Endothelial cell of umbilical vein (primary cell): ENCODE measurements at regions not wholly inside any gene's neighbourhood (a gene's known extent, or its start where the extent isn't known, plus 50 kb on each side); places are given as distances from the start of the nearest gene placed in this dataset.

ENCODE experiments used
- BruUV-seq: library from RNA; stranded (reverse); fragments of 400-500 nt; replicated peaks from 2 replicates; lab custom pipeline; 2021; lab: Mats Ljungman, UMichigan
- CTCF ChIA-PET: fragments of 300-600, 350-600 bp; sonication (Branson Sonifier 250); formaldehyde crosslinking; loops from one replicate; lab custom pipeline; 2021; ENCODE audit warnings: antibody characterized with exemption, inconsistent platforms; lab: Charles Lee
- POLR2A ChIA-PET: fragments of 300-600, 350-600 bp; sonication (Branson Sonifier 250); formaldehyde crosslinking; loops from one replicate; lab custom pipeline; 2021; ENCODE audit warnings: antibody characterized with exemption, inconsistent platforms; lab: Charles Lee
- DNase-seq: peaks from one replicate; pipeline ENCODE4 v3.0.0-alpha.2; 2011; ENCODE audit warnings: low read depth, low spot score
- FAIRE-seq: peaks from 2 replicates; lab custom pipeline; 2011; peaks lifted over from hg19 to GRCh38; lab: Jason Lieb, UNC
- H2AFZ ChIP-seq: 2 replicates; pipeline ENCODE4 v1.6.0; 2012; ENCODE audit warnings: low read depth, low read length, control low read depth, inconsistent platforms
- H3K27ac ChIP-seq: 2 replicates; pipeline ENCODE4 v1.5.1; 2011; ENCODE audit warnings: low read depth, mild to moderate bottlenecking, control low read depth, low read length, moderate library complexity; ENCODE audit not compliant: insufficient read depth
- H3K27me3 ChIP-seq, 2 experiments: 2 replicates each; pipeline versions ENCODE4 v1.6.0 to v1.6.1; 2011; ENCODE audit warnings: low read length in 2 of 2, mixed read lengths in 1 of 2; ENCODE audit not compliant: control insufficient read depth in 2 of 2, insufficient read depth in 2 of 2
- H3K36me3 ChIP-seq, 2 experiments: 2 replicates in 1 of 2; 3 replicates in 1 of 2; pipeline ENCODE4 v1.5.1; 2011; ENCODE audit warnings: low read length in 2 of 2, mild to moderate bottlenecking in 1 of 2, moderate library complexity in 1 of 2; ENCODE audit not compliant: control insufficient read depth in 2 of 2, insufficient read depth in 2 of 2; ENCODE audit errors: extremely low read depth in 1 of 2
- H3K4me1 ChIP-seq: 3 replicates; pipeline ENCODE4 v1.5.1; 2011; ENCODE audit warnings: mild to moderate bottlenecking, low read length; ENCODE audit not compliant: control insufficient read depth, insufficient read depth; ENCODE audit errors: extremely low read depth
- H3K4me2 ChIP-seq: 2 replicates; pipeline ENCODE4 v1.6.1; 2011; ENCODE audit warnings: low read length, control low read depth, mixed read lengths; ENCODE audit not compliant: insufficient read depth
- H3K4me3 ChIP-seq, 3 experiments: fragments of 200-600 bp in 1 of 3; sonication (generic), shearing (Covaris generic) in 1 of 3; replicated peaks in 1 of 3; 2 replicates each; pipeline ENCODE4 v1.5.1; 2011 to 2016; ENCODE audit warnings: control low read depth in 3 of 3, low read length in 3 of 3, mild to moderate bottlenecking in 2 of 3, inconsistent platforms in 1 of 3, low read depth in 1 of 3, moderate library complexity in 1 of 3; ENCODE audit not compliant: insufficient read depth in 1 of 3
- H3K79me2 ChIP-seq: 2 replicates; pipeline ENCODE4 v1.6.0; 2012; ENCODE audit warnings: low read length, inconsistent platforms; ENCODE audit not compliant: control insufficient read depth, insufficient read depth
- H3K9ac ChIP-seq: replicated peaks from 2 replicates; pipeline ENCODE3; 2011; ENCODE audit warnings: low read length, control low read depth; ENCODE audit not compliant: insufficient read depth; ENCODE audit errors: extremely low read depth
- H3K9me1 ChIP-seq: replicated peaks from 3 replicates; pipeline ENCODE4 v1.6.0; 2011; ENCODE audit warnings: mild to moderate bottlenecking, low read length; ENCODE audit not compliant: control insufficient read depth, insufficient read depth; ENCODE audit errors: extremely low read depth
- H3K9me3 ChIP-seq: replicated peaks from 2 replicates; pipeline ENCODE4 v1.5.1; 2012; ENCODE audit warnings: low read length, inconsistent platforms; ENCODE audit not compliant: control insufficient read depth, insufficient read depth
- H4K20me1 ChIP-seq: replicated peaks from 2 replicates; pipeline ENCODE3; 2011; ENCODE audit warnings: mild to moderate bottlenecking, low read length; ENCODE audit not compliant: control insufficient read depth, insufficient read depth; ENCODE audit errors: extremely low read depth
- CTCF ChIP-seq, 2 donors: IDR thresholded peaks; 1 replicate in 1 of 2; 2 replicates in 1 of 2; pipeline ENCODE4 v1.5.1; 2011; ENCODE audit warnings: low read length in 2 of 2, mild to moderate bottlenecking in 2 of 2, moderate library complexity in 2 of 2, control low read depth in 1 of 2, inconsistent platforms in 1 of 2, low read depth in 1 of 2; ENCODE audit not compliant: insufficient read depth in 1 of 2; ENCODE audit errors: extremely low read depth in 1 of 2
- EZH2 ChIP-seq: IDR thresholded peaks from 2 replicates; pipeline ENCODE4 v1.6.1; 2012; ENCODE audit warnings: borderline replicate concordance, low read depth, mild to moderate bottlenecking, moderate library complexity, low read length, inconsistent platforms; ENCODE audit not compliant: severe bottlenecking
- FOS ChIP-seq: IDR thresholded peaks from 2 replicates; pipeline ENCODE4 v1.6.1; 2011; ENCODE audit warnings: mild to moderate bottlenecking, low read length, moderate library complexity, borderline replicate concordance; ENCODE audit not compliant: insufficient read depth
- GATA2 ChIP-seq: IDR thresholded peaks from 2 replicates; pipeline ENCODE4 v1.7.0; 2011; ENCODE audit warnings: low read depth, mild to moderate bottlenecking, moderate library complexity, mixed read lengths, low read length; ENCODE audit not compliant: insufficient read length, insufficient read depth
- JUN ChIP-seq: IDR thresholded peaks from 2 replicates; pipeline ENCODE4 v1.6.1; 2011; ENCODE audit warnings: borderline replicate concordance, low read depth; ENCODE audit not compliant: insufficient read length, insufficient read depth
- MAX ChIP-seq: IDR thresholded peaks from 2 replicates; pipeline ENCODE4 v1.6.1; 2011; ENCODE audit not compliant: insufficient read depth, insufficient read length
- MYC ChIP-seq: IDR thresholded peaks from one replicate; pipeline ENCODE4 v1.6.1; 2011; ENCODE audit warnings: mild to moderate bottlenecking, low read depth, low read length
- POLR2A ChIP-seq: IDR thresholded peaks from 2 replicates; pipeline ENCODE4 v1.6.1; 2012; ENCODE audit warnings: low read depth, mild to moderate bottlenecking, control low read depth, low read length
- POLR2AphosphoS5 ChIP-seq: IDR thresholded peaks from 2 replicates; pipeline ENCODE4 v1.6.1; 2012; ENCODE audit warnings: low read depth, mild to moderate bottlenecking, control low read depth, low read length, moderate library complexity; ENCODE audit not compliant: insufficient read depth
- dilution Hi-C: fragments of 300-500 bp; cut with MboI; formaldehyde crosslinking; loops from one replicate; pipeline ENCODE4 v1.15.0; 2019; ENCODE audit warnings: low sequenced_read_pairs; ENCODE audit not compliant: extremely low pct_ligation_motif_present
- intact Hi-C: fragments of 100-400 bp; cut with micrococcal nuclease; formaldehyde crosslinking; loops from one replicate; pipeline ENCODE4 v1.10.0; 2022

- TF ChIP-seq MYC (no peak), FOS (no peak), EZH2 (no peak), MAX (no peak), CTCF (IDR thresholded peaks at IDR 0.05; ENCODE audit: extremely low read depth in 1 of 2, insufficient read depth in 1 of 2, low read depth in 1 of 2, low read length in 2 of 2) (no peak), GATA2 (no peak), POLR2AphosphoS5 (no peak), POLR2A (no peak), JUN (no peak)
- no peaks in the 10 kb centered on the region for H3K27me3 ChIP-seq
- BruUV-seq = no TSS peak
- H4K20me1 ChIP-seq = no peaks in the 10 kb centered on the region
- H3K9ac ChIP-seq = no peak overlapping the region
- no peaks in the 10 kb centered on the region for H3K9me3 ChIP-seq
- CTCF ChIA-PET = interaction anchor here (3.7 kb wide), 1 partner anchor 103 kb away, joined by 17 read pairs; no protein-coding TSS in a partner anchor
- H3K9me1 ChIP-seq = no peaks in the 10 kb centered on the region
- H3K36me3 ChIP-seq = peaks cover 18 to 23% of the 10 kb centered on the region in 2 experiments
- H3K27ac ChIP-seq = no peak overlapping the region
- intact Hi-C loops (no loop called here), dilution Hi-C loops (no loop called here)
- POLR2A ChIA-PET = no interaction called here
- H3K4me2 ChIP-seq = no peak overlapping the region
- peak; percentile 18 for DNase-seq
- H2AFZ ChIP-seq = no peak overlapping the region
- H3K79me2 ChIP-seq = peaks cover 26% of the 10 kb centered on the region
- FAIRE-seq = no peak
- peaks cover 3% of the 10 kb centered on the region for H3K4me1 ChIP-seq
- no peak overlapping the region for H3K4me3 ChIP-seq
Measured at GRCh38 chr12:105523164-105524057, 192.9 kb downstream of the C12orf75 start.
